ENCODE measurements at regions not wholly inside any gene's neighbourhood (a gene's known extent, or its start where the extent isn't known, plus 50 kb on each side); places are given as distances from the start of the nearest gene placed in this dataset.

DNA sequence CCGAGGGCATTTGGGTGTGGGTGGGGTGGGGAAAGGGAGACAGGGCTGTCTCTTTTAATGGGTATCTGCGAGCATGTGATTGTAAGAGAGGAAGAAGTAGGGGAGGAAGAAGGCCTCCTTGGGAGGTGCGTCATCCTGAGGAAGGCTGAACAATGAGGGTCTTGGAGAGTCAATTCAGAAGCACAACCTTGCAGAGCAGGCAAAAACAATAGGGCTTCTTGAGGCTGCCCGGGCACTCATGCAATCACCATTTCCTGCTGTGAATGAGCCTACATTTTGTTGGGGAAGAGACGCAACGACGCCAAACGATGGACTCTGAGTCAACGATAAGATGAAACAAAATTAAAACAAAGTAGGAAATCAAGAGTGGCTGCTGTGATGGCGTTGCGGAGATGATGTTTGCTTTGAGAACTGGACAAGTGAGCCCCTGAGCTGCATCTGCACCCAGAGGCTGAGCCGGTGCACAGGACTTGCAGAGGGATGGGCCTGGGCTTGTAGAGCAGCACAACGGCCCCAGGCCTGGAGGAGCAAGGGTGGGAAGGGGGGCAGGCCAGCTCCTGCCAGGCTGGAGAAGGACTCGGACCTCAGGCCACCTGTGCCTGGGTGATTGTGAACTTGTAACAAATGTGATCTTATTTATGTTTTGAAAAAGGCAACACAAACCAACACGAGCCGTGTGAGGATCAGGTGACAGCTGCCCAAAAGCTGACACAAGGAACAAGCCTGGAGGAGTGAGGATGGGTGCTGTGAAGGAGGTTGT is 92.3 kb upstream of the B3GAT1 start:
- DNase-seq (ENCODE audit: low read depth) = no peak
- POLR2A ChIA-PET = no interaction called here
- TF ChIP-seq, protein P1, sequence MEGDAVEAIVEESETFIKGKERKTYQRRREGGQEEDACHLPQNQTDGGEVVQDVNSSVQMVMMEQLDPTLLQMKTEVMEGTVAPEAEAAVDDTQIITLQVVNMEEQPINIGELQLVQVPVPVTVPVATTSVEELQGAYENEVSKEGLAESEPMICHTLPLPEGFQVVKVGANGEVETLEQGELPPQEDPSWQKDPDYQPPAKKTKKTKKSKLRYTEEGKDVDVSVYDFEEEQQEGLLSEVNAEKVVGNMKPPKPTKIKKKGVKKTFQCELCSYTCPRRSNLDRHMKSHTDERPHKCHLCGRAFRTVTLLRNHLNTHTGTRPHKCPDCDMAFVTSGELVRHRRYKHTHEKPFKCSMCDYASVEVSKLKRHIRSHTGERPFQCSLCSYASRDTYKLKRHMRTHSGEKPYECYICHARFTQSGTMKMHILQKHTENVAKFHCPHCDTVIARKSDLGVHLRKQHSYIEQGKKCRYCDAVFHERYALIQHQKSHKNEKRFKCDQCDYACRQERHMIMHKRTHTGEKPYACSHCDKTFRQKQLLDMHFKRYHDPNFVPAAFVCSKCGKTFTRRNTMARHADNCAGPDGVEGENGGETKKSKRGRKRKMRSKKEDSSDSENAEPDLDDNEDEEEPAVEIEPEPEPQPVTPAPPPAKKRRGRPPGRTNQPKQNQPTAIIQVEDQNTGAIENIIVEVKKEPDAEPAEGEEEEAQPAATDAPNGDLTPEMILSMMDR (IDR thresholded peaks at IDR 0.05; ENCODE audit: insufficient read depth, low read depth, low read length) = no peak
- no peaks in the 10 kb centered on the region for H3K27me3 ChIP-seq (ENCODE audit: control insufficient read depth, insufficient read depth, low read length)
- H3K4me3 ChIP-seq (ENCODE audit: low read depth, low read length) = no peak overlapping the region
- no peaks in the 10 kb centered on the region for H3K36me3 ChIP-seq (ENCODE audit: control insufficient read depth, insufficient read depth, low read length)
- CTCF ChIA-PET = no interaction called here

DNA sequence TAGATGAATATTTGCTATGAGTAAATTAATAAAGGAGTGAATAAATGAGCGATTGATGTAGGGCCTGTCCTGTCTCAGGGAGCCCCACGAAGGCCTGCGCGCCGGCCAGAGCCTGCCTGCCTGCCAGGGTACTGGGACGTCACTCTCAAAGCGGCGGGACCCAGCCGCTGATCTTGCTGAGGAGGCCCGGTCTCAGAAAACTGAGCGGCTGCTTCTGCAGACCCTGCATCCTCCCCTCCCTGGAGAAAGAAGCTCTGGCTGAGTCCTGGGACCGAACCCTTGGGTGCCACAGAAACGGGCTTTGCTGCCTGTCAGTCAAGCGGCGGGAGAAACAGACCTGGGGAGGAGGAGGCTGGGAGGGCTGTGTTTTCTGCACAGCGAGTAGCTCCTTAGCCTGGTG is 91.6 kb upstream of the B3GAT1 start:
- Histone ChIP-seq H3K27me3 (ENCODE audit: control insufficient read depth, insufficient read depth, low read length) (no peaks in the 10 kb centered on the region), H3K36me3 (ENCODE audit: control insufficient read depth, insufficient read depth, low read length) (no peaks in the 10 kb centered on the region), H3K4me3 (ENCODE audit: low read depth, low read length) (no peak overlapping the region)
- TF ChIP-seq, protein P1 (IDR thresholded peaks at IDR 0.05; ENCODE audit: insufficient read depth, low read depth, low read length) = no peak
- POLR2A ChIA-PET = no interaction called here
- no peak for DNase-seq (ENCODE audit: low read depth)
- CTCF ChIA-PET = no interaction called here

DNA sequence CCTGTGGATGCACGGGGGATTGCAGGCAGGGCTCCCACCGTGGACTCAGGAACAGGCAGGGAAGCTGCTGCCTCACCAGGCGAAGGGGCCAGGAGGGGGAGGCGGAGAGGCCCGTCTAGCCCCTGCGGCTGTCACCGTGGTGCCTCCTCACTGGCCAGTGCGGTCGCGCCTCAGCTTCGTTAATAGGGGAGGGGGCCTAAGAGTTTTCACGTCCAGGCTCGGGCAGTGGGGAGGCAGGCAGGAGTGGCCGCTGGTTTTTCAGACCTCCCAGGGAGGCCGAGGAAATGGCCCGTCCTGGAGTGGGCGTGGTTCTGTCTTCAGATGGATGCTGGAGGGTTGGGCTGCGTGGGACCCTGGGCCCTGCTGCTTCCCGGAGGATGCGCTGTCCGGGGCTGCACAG is 91.1 kb upstream of the B3GAT1 start:
- POLR2A ChIA-PET = no interaction called here
- TF ChIP-seq, protein P1 (IDR thresholded peaks at IDR 0.05; ENCODE audit: insufficient read depth, low read depth, low read length) = no peak
- CTCF ChIA-PET = no interaction called here
- H3K27me3 ChIP-seq (ENCODE audit: control insufficient read depth, insufficient read depth, low read length) = no peaks in the 10 kb centered on the region
- DNase-seq (ENCODE audit: low read depth) = no peak
- no peaks in the 10 kb centered on the region for H3K36me3 ChIP-seq (ENCODE audit: control insufficient read depth, insufficient read depth, low read length)
- H3K4me3 ChIP-seq (ENCODE audit: low read depth, low read length) = no peak overlapping the region

DNA sequence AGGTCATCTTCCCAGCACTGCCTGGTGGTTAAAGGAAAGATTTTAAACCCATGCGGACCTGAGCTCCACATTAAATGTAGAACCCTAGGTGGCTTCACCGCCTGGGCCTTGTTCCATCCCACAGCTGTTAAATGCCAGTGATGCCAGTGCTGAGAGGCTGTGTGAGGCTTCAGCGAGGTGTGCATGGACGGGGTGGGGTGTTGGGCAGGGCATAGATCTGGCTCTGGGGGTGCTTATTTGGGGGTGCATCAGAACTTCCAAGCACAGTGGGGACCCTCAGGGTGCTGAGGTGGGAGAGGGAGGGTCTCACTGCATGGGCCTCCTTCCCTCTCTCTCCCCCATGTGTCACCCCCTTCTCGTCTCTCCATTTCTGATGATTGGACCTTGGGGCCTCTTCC is 90.1 kb upstream of the B3GAT1 start:
- no peak for DNase-seq (ENCODE audit: low read depth)
- Histone ChIP-seq H3K4me3 (ENCODE audit: low read depth, low read length) (no peak overlapping the region), H3K27me3 (ENCODE audit: control insufficient read depth, insufficient read depth, low read length) (no peaks in the 10 kb centered on the region), H3K36me3 (ENCODE audit: control insufficient read depth, insufficient read depth, low read length) (no peaks in the 10 kb centered on the region)
- TF ChIP-seq, protein P1 (IDR thresholded peaks at IDR 0.05; ENCODE audit: insufficient read depth, low read depth, low read length) = no peak
- POLR2A ChIA-PET = no interaction called here
- CTCF ChIA-PET = no interaction called here

DNA sequence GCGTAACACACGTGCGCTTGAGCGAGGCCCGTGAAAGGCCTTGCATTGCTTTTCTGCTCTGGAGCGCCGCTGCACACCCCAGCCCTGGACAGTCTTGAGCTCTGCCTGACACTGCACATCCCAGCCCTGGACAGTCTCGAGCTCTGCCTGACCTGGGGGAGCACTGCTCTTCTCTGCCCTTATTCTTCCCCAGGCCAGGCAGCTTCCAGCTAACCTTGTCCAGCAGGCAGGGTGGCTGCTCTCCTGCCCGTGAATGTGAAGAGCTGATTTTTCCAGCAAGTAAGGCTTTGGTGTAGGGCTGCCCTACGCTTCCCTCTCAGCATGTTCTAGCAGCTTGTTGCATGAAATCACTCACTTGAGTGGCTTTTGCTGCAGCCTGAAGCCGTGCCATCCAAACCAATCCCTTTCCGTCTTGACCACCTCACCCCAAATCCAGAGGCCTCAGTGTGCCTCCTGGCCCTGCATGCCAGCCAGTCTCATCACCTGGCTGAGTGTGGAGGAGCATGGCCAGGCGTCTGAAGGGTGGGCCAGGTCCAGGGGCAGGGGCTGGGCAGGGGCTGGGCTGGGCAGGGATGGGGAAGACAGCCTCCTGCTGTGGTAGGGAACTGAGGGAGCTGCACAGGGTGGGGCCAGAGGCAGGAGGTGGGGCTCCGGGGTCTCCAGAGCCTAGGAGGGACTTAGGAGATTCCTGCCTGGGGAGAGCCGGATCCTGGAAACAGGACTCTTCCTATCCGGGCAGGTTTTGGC is 89.5 kb upstream of the B3GAT1 start:
- CTCF ChIA-PET = no interaction called here
- TF ChIP-seq, protein P1 (IDR thresholded peaks at IDR 0.05; ENCODE audit: insufficient read depth, low read depth, low read length) = no peak
- no peaks in the 10 kb centered on the region for H3K27me3 ChIP-seq (ENCODE audit: control insufficient read depth, insufficient read depth, low read length)
- no peaks in the 10 kb centered on the region for H3K36me3 ChIP-seq (ENCODE audit: control insufficient read depth, insufficient read depth, low read length)
- POLR2A ChIA-PET = no interaction called here
- DNase-seq (ENCODE audit: low read depth) = no peak
- H3K4me3 ChIP-seq (ENCODE audit: low read depth, low read length) = no peak overlapping the region

Measured in BJ (cell line).